ENCODE measurements at regions not wholly inside any gene's neighbourhood (a gene's known extent, or its start where the extent isn't known, plus 50 kb on each side); places are given as distances from the start of the nearest gene placed in this dataset.

DNA sequence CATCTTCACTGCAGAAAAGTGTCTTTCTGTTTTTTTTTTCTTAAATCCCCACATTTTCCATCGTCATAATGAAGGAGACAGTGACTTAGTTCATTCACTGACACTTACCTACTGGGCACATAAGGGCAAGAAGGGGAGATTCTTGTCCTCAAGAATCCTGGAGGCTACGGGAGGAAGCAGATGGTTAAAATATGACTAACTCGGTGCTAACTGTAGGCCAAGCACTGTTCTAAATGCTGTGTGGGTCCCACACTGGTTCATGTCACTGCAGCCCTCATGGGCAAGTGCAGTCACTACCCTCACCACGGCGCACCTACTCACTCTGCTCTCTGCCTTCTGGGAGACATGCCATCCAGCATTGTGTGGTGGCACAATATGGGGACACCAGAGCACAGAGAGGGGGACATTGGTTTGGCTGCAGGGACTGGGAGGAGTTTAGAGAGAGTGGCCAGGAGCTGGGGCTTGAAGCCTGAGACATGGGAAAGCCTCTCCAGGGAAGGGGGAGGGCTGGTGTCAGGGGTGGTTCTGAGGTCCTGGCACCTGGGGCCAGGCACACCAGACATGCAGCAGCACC is 305.2 kb downstream of the MYCN start:
- TF ChIP-seq, protein P1, sequence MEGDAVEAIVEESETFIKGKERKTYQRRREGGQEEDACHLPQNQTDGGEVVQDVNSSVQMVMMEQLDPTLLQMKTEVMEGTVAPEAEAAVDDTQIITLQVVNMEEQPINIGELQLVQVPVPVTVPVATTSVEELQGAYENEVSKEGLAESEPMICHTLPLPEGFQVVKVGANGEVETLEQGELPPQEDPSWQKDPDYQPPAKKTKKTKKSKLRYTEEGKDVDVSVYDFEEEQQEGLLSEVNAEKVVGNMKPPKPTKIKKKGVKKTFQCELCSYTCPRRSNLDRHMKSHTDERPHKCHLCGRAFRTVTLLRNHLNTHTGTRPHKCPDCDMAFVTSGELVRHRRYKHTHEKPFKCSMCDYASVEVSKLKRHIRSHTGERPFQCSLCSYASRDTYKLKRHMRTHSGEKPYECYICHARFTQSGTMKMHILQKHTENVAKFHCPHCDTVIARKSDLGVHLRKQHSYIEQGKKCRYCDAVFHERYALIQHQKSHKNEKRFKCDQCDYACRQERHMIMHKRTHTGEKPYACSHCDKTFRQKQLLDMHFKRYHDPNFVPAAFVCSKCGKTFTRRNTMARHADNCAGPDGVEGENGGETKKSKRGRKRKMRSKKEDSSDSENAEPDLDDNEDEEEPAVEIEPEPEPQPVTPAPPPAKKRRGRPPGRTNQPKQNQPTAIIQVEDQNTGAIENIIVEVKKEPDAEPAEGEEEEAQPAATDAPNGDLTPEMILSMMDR (IDR thresholded peaks at IDR 0.05), result no peak
- TF ChIP-seq POLR2A (IDR thresholded peaks at IDR 0.05), result no peak
